K562 (cell line): ENCODE measurements at regions not wholly inside any gene's neighbourhood (a gene's known extent, or its start where the extent isn't known, plus 50 kb on each side); places are given as distances from the start of the nearest gene placed in this dataset.

Source experiments
- ATAC-seq: fragments of 200-7000 bp; cut with Tn5 transposase; 3 replicates; pipeline ENCODE4 v1.9.1; 2020; ENCODE audit warnings: moderate library complexity
- BruUV-seq: library from RNA; stranded (reverse); fragments of 400-500 nt; replicated peaks from 2 replicates; lab custom pipeline; 2021; lab: Mats Ljungman, UMichigan
- CTCF ChIA-PET: fragments of 300-600 bp; formaldehyde crosslinking; extraction: SDS; loops from one replicate; lab custom pipeline; 2021; ENCODE audit warnings: low intra/inter-chr PET ratio; lab: Yijun Ruan, JAX
- POLR2A ChIA-PET: fragments of 300-600, 350-650 bp; sonication (Branson Sonifier 250); formaldehyde crosslinking; extraction: SDS; loops from one replicate; lab custom pipeline; 2021; ENCODE audit warnings: antibody characterized with exemption, inconsistent platforms; lab: Yijun Ruan, JAX
- DNase-seq, 4 experiments: peaks; one replicate each; pipeline versions ENCODE4 v3.0.0 to v3.0.0-alpha.2; 2011 to 2018; ENCODE audit warnings: low spot score in 3 of 4, mixed read lengths in 3 of 4; ENCODE audit errors: extremely low read depth in 1 of 4
- FAIRE-seq: peaks from 2 replicates; lab custom pipeline; 2011; peaks lifted over from hg19 to GRCh38; lab: Jason Lieb, UNC
- H2AFZ ChIP-seq: 2 replicates; pipeline ENCODE4 v1.6.0; 2011; ENCODE audit warnings: low read depth, low read length, control low read depth, inconsistent platforms
- H3K27ac ChIP-seq: fragments of 200-600 bp; 3 replicates; pipeline ENCODE4 v1.8.0; 2011; ENCODE audit warnings: low read depth, mild to moderate bottlenecking, control low read depth, inconsistent platforms, low read length, moderate library complexity, mixed read lengths; ENCODE audit errors: extremely low read depth
- H3K27me3 ChIP-seq, 2 experiments: fragments of 300-600 bp in 1 of 2; 2 replicates in 1 of 2; 3 replicates in 1 of 2; pipeline versions ENCODE4 v1.6.0 to v1.8.0; 2011; ENCODE audit warnings: inconsistent platforms in 2 of 2, low read length in 2 of 2, mild to moderate bottlenecking in 1 of 2, mixed read lengths in 1 of 2, moderate library complexity in 1 of 2; ENCODE audit not compliant: control insufficient read depth in 2 of 2, insufficient read depth in 2 of 2
- H3K36me3 ChIP-seq: fragments of 300-600 bp; 3 replicates; pipeline ENCODE4 v1.8.0; 2011; ENCODE audit warnings: mild to moderate bottlenecking, low read length, inconsistent platforms; ENCODE audit not compliant: control insufficient read depth, insufficient read depth
- H3K4me1 ChIP-seq, 2 experiments: fragments of 200-600 bp in 1 of 2; replicated peaks in 1 of 2; 2 replicates in 1 of 2; 3 replicates in 1 of 2; pipeline versions ENCODE4 v1.5.1 to v1.8.0; 2011; ENCODE audit warnings: inconsistent platforms in 2 of 2, low read length in 2 of 2, mild to moderate bottlenecking in 1 of 2, mixed read lengths in 1 of 2, moderate library complexity in 1 of 2; ENCODE audit not compliant: control insufficient read depth in 2 of 2, insufficient read depth in 2 of 2
- H3K4me2 ChIP-seq: 2 replicates; pipeline ENCODE4 v1.6.1; 2011; ENCODE audit warnings: low read length, control low read depth, inconsistent platforms, mixed read lengths; ENCODE audit not compliant: insufficient read depth
- H3K4me3 ChIP-seq: fragments of 200-600 bp; sonication (generic), shearing (Covaris generic); 2 replicates; pipeline ENCODE4 v1.5.1; 2016; ENCODE audit warnings: control low read depth, inconsistent platforms
- H3K79me2 ChIP-seq: fragments of 200-600 bp; 3 replicates; pipeline ENCODE4 v1.8.0; 2011; ENCODE audit warnings: low read length, inconsistent platforms; ENCODE audit not compliant: control insufficient read depth, insufficient read depth
- H3K9ac ChIP-seq, 2 experiments: 2 replicates each; pipeline versions ENCODE4 v1.6.0 to v1.6.1; 2011; ENCODE audit warnings: low read depth in 2 of 2, low read length in 2 of 2, control low read depth in 1 of 2, inconsistent platforms in 1 of 2, mild to moderate bottlenecking in 1 of 2, mixed read lengths in 1 of 2; ENCODE audit not compliant: insufficient read depth in 1 of 2
- H3K9me1 ChIP-seq: one replicate; pipeline ENCODE4 v1.6.0; 2011; ENCODE audit warnings: inconsistent platforms, mild to moderate bottlenecking, low read length, moderate library complexity; ENCODE audit not compliant: control insufficient read depth, insufficient read depth
- H3K9me3 ChIP-seq: replicated peaks from 2 replicates; pipeline ENCODE4 v1.5.1; 2011; ENCODE audit warnings: low read depth, low read length, inconsistent platforms; ENCODE audit not compliant: control insufficient read depth, insufficient read depth
- H4K20me1 ChIP-seq: replicated peaks from 2 replicates; pipeline ENCODE4 v1.6.1; 2011; ENCODE audit warnings: low read length, inconsistent platforms, mixed read lengths; ENCODE audit not compliant: control insufficient read depth, insufficient read depth
- BRD4 ChIP-seq: fragments of 200-600 bp; sonication (generic); IDR thresholded peaks from 2 replicates; pipeline ENCODE4 v1.6.1; 2017; ENCODE audit warnings: inconsistent platforms
- MEIS2 ChIP-seq: fragments of 450-650 bp; IDR thresholded peaks from 2 replicates; pipeline ENCODE4 v1.6.1; 2014; ENCODE audit warnings: mild to moderate bottlenecking; ENCODE audit not compliant: partially characterized antibody
- PURB ChIP-seq: sonication (generic); formaldehyde crosslinking; IDR thresholded peaks from 2 replicates; pipeline ENCODE4 v1.9.0; 2021; ENCODE audit warnings: low read depth, mild to moderate bottlenecking, missing genetic modification reagents
- UBTF ChIP-seq, 2 experiments: IDR thresholded peaks; 2 replicates each; pipeline ENCODE4 v1.6.1; 2012; ENCODE audit warnings: improper control_type of control experiment in 2 of 2, low read depth in 2 of 2, low read length in 2 of 2, borderline replicate concordance in 1 of 2
- USF1 ChIP-seq: sonication (generic); formaldehyde crosslinking; IDR thresholded peaks from 2 replicates; pipeline ENCODE4 v1.9.0; 2022; ENCODE audit warnings: mild to moderate bottlenecking, missing genetic modification reagents
- ZBTB12 ChIP-seq: fragments of 250-450 bp; sonication (Bioruptor Pico); IDR thresholded peaks from 2 replicates; pipeline ENCODE4 v1.4.0; 2020
- ZNF253 ChIP-seq: fragments of 250-450 bp; sonication (Bioruptor Pico); conservative IDR thresholded peaks from 2 replicates; pipeline ENCODE4 v1.6.1; 2021; ENCODE audit warnings: mild to moderate bottlenecking
- ZNF592 ChIP-seq: fragments of 450-650 bp; IDR thresholded peaks from 2 replicates; pipeline ENCODE4 v1.6.1; 2017; ENCODE audit warnings: antibody characterized with exemption, mild to moderate bottlenecking
- ZNF639 ChIP-seq, 2 experiments: fragments of 200-800 bp in 1 of 2; sonication (Bioruptor generic) in 1 of 2; sonication (generic) in 1 of 2; formaldehyde crosslinking in 1 of 2; IDR thresholded peaks in 1 of 2; conservative IDR thresholded peaks in 1 of 2; 2 replicates each; pipeline versions ENCODE4 v1.5.0 to v1.6.1; 2016 to 2020; ENCODE audit warnings: missing compliant biosample characterization in 1 of 2, missing genetic modification characterization in 1 of 2, missing genetic modification reagents in 1 of 2
- WGBS: fragments of 100-300 bp; shearing (Covaris generic); methylation state at CpG from one replicate; pipeline ENCODE4 v1.1.6; 2016; ENCODE audit warnings: low coverage, mixed read lengths; ENCODE audit not compliant: insufficient coverage; ENCODE audit errors: missing lambda C conversion rate; 5-methylcytosine and 5-hydroxymethylcytosine counted together
- in situ Hi-C: fragments of 300-500 bp; cut with MboI; formaldehyde crosslinking; loops from 4 replicates; pipeline ENCODE4 v1.15.0; 2018; ENCODE audit warnings: inconsistent platforms, mixed read lengths
- intact Hi-C: fragments of 100-400 bp; cut with micrococcal nuclease; formaldehyde crosslinking; loops from 2 replicates; pipeline ENCODE4 v1.14.2; 2022

GRCh38 chr17:27984816-27985215 is 57.7 kb upstream of the NLK start (continued):
- no peak for TF ChIP-seq UBTF (IDR thresholded peaks at IDR 0.05; ENCODE audit: borderline replicate concordance in 1 of 2, low read depth in 2 of 2, low read length in 2 of 2)
- TF ChIP-seq ZNF253 (CRISPR knock-in tag), result no peak
- TF ChIP-seq BRD4, result no peak
- no peak for TF ChIP-seq ZBTB12 (CRISPR knock-in tag)
- TF ChIP-seq USF1 (CRISPR knock-in tag), result peak; percentile 38; the same call in 1 of the 2 replicates

GRCh38 chr17:27985306-27985705 is 57.2 kb upstream of the NLK start:
- TF ChIP-seq PURB (CRISPR knock-in tag) (no peak), ZNF592 (0 out of 2 replicates have a peak, but pooled peaks have one; percentile 0), MEIS2 (peak; percentile 41), ZNF639 (CRISPR knock-in tag; conservative IDR thresholded peaks at IDR 0.05 in 1 of 2, IDR thresholded peaks at IDR 0.05 in 1 of 2) (0 out of 4 replicates have a peak, but pooled peaks of 1 of the 2 experiments have one; percentile 39)
- ATAC-seq (peak; percentile 55), DNase-seq (peak in 1 of 4 experiments; percentile 55), FAIRE-seq (no peak)
- ChIA-PET POLR2A (interaction anchor here (0.5 to 2.6 kb wide), 6 partner anchors 12 to 896 kb away, joined by 3 to 12 read pairs (median 3); partner anchors contain the start of gene NLK), CTCF (no interaction called here)
- no TSS peak for BruUV-seq
- in situ Hi-C loops, result no loop called here
- no peaks in the 10 kb centered on the region for H3K36me3 ChIP-seq
- 30% methylated on average over 7 of the region's 7 CpGs for WGBS
- H3K9me1 ChIP-seq, result no peaks in the 10 kb centered on the region
- peak overlapping the region; percentile 86 for H2AFZ ChIP-seq
- H3K4me1 ChIP-seq, result peaks cover 45 to 60% of the 10 kb centered on the region in 2 experiments
- H3K79me2 ChIP-seq, result no peaks in the 10 kb centered on the region
- no peak overlapping the region for H3K4me3 ChIP-seq
- peak overlapping the region; percentile 64 for H3K4me2 ChIP-seq
- no peaks in the 10 kb centered on the region for H3K9me3 ChIP-seq
- peak overlapping the region; percentile 89 for H3K27ac ChIP-seq
- peak overlapping the region; percentile 46 to 69; a peak in 3 of 4 replicates for H3K9ac ChIP-seq
- intact Hi-C loops, result loop anchor here (5.0 kb wide), 1 partner anchor 93 kb away; the partner anchor contains the start of gene LYRM9
- H4K20me1 ChIP-seq, result no peaks in the 10 kb centered on the region
- H3K27me3 ChIP-seq, result no peaks in the 10 kb centered on the region
